OCI-LY3 (cell line): ENCODE measurements at regions not wholly inside any gene's neighbourhood (a gene's known extent, or its start where the extent isn't known, plus 50 kb on each side); places are given as distances from the start of the nearest gene placed in this dataset.

Source experiments
- H2AFZ ChIP-seq: fragments of 200-600, 300-600 bp; shearing (Covaris generic); 2 replicates; pipeline ENCODE4 v1.6.0; 2014; ENCODE audit warnings: antibody characterized with exemption, low read depth, low read length
- H3K27ac ChIP-seq: fragments of 200-600, 300-600 bp; sonication (generic); 2 replicates; pipeline ENCODE4 v1.5.1; 2014; ENCODE audit warnings: mild to moderate bottlenecking, low read length, moderate library complexity, mixed read lengths
- H3K27me3 ChIP-seq: fragments of 200-600, 300-600 bp; sonication (generic); 2 replicates; pipeline ENCODE4 v1.6.1; 2014; ENCODE audit warnings: low read depth, low read length, mixed read lengths
- H3K36me3 ChIP-seq: fragments of 200-600, 300-600 bp; sonication (generic); replicated peaks from 2 replicates; pipeline ENCODE3; 2014; ENCODE audit warnings: low read depth, low read length, mixed read lengths
- H3K4me1 ChIP-seq: fragments of 300-600, 200-600 bp; sonication (generic); 2 replicates; pipeline ENCODE4 v1.6.1; 2014; ENCODE audit warnings: low read length, mixed read lengths
- H3K4me2 ChIP-seq: fragments of 200-600, 300-600 bp; sonication (generic); 2 replicates; pipeline ENCODE4 v1.6.1; 2014; ENCODE audit warnings: low read length, mixed read lengths
- H3K4me3 ChIP-seq: fragments of 300-600, 200-600 bp; sonication (generic); 2 replicates; pipeline ENCODE4 v1.5.1; 2014; ENCODE audit warnings: antibody characterized with exemption, mild to moderate bottlenecking, low read length, moderate library complexity
- H3K79me2 ChIP-seq: fragments of 300-600, 200-600 bp; shearing (Covaris generic); 2 replicates; pipeline ENCODE4 v1.6.1; 2014; ENCODE audit warnings: mild to moderate bottlenecking, low read length, mixed read lengths
- H3K9ac ChIP-seq: fragments of 300-600, 200-600 bp; shearing (Covaris generic); 2 replicates; pipeline ENCODE4 v1.6.0; 2014; ENCODE audit warnings: mild to moderate bottlenecking, low read length, moderate library complexity
- H3K9me3 ChIP-seq: fragments of 200-600, 300-600 bp; shearing (Covaris generic); 2 replicates; pipeline ENCODE4 v1.6.1; 2014; ENCODE audit warnings: low read length, mixed read lengths; ENCODE audit not compliant: insufficient read depth
- H4K20me1 ChIP-seq: fragments of 200-600, 300-600 bp; sonication (generic); 2 replicates; pipeline ENCODE4 v1.6.1; 2016; ENCODE audit warnings: low read length, mixed read lengths; ENCODE audit not compliant: insufficient read depth
- CTCF ChIP-seq: fragments of 200-600, 300-600 bp; sonication (generic); IDR thresholded peaks from 2 replicates; pipeline ENCODE4 v1.5.1; 2014; ENCODE audit warnings: antibody characterized with exemption, low read length, low read depth
- EZH2phosphoT487 ChIP-seq: fragments of 200-600 bp; shearing (Covaris generic); IDR thresholded peaks from 2 replicates; pipeline ENCODE4 v1.6.1; 2018; ENCODE audit warnings: antibody characterized with exemption, mixed run types, low read depth

- TF ChIP-seq CTCF (no peak), EZH2phosphoT487 (no peak)
- H3K4me2 ChIP-seq: no peak overlapping the region
- H3K79me2 ChIP-seq: no peaks in the 10 kb centered on the region
- H4K20me1 ChIP-seq: no peaks in the 10 kb centered on the region
- no peak overlapping the region for H3K4me3 ChIP-seq
- no peaks in the 10 kb centered on the region for H3K36me3 ChIP-seq
- H2AFZ ChIP-seq: no peak overlapping the region
- H3K4me1 ChIP-seq: no peaks in the 10 kb centered on the region
- no peaks in the 10 kb centered on the region for H3K27me3 ChIP-seq
- H3K27ac ChIP-seq: no peak overlapping the region
- H3K9ac ChIP-seq: no peak overlapping the region
- H3K9me3 ChIP-seq: no peaks in the 10 kb centered on the region
These were observed 578.6 kb downstream of the RERGL start for GRCh38 chr12:17511369-17511768.

GRCh38 chr12:17507336-17507735 lies 582.7 kb downstream of the RERGL start:
- no peak overlapping the region for H3K4me2 ChIP-seq
- H3K36me3 ChIP-seq: no peaks in the 10 kb centered on the region
- H3K4me1 ChIP-seq: no peaks in the 10 kb centered on the region
- no peak overlapping the region for H3K4me3 ChIP-seq
- no peak for TF ChIP-seq EZH2phosphoT487
- no peak for TF ChIP-seq CTCF
- no peak overlapping the region; the same call in 1 of the 2 replicates for H2AFZ ChIP-seq
- H3K27me3 ChIP-seq: no peaks in the 10 kb centered on the region
- no peaks in the 10 kb centered on the region for H4K20me1 ChIP-seq
- H3K79me2 ChIP-seq: no peaks in the 10 kb centered on the region
- no peak overlapping the region for H3K9ac ChIP-seq
- H3K9me3 ChIP-seq: no peaks in the 10 kb centered on the region
- H3K27ac ChIP-seq: no peak overlapping the region

DNA sequence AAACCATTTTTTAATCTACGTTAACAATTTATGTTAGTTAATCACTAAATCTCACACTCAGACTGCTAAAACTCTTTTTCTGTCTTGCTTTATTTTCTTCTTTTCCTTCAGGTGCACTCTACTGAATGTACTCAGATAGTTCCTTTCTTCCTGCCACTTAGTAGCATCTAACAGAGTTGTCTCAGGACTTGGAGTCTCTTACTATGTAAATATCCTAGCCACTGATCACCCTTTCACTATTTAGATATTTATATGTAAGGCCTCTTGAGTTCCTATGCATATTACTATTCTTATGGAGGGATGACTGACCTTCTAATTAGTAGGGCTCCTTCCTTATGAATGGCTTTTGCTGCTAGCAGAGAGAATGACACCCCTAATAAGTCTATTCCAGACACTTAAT lies 586.3 kb downstream of the RERGL start:
- H3K9me3 ChIP-seq: no peaks in the 10 kb centered on the region
- no peaks in the 10 kb centered on the region for H3K36me3 ChIP-seq
- no peak overlapping the region for H2AFZ ChIP-seq
- no peak overlapping the region for H3K27ac ChIP-seq
- H3K27me3 ChIP-seq: no peaks in the 10 kb centered on the region
- H3K79me2 ChIP-seq: no peaks in the 10 kb centered on the region
- no peaks in the 10 kb centered on the region for H4K20me1 ChIP-seq
- TF ChIP-seq CTCF (no peak), EZH2phosphoT487 (no peak)
- no peak overlapping the region for H3K4me2 ChIP-seq
- H3K4me3 ChIP-seq: no peak overlapping the region
- no peaks in the 10 kb centered on the region for H3K4me1 ChIP-seq
- no peak overlapping the region for H3K9ac ChIP-seq

DNA sequence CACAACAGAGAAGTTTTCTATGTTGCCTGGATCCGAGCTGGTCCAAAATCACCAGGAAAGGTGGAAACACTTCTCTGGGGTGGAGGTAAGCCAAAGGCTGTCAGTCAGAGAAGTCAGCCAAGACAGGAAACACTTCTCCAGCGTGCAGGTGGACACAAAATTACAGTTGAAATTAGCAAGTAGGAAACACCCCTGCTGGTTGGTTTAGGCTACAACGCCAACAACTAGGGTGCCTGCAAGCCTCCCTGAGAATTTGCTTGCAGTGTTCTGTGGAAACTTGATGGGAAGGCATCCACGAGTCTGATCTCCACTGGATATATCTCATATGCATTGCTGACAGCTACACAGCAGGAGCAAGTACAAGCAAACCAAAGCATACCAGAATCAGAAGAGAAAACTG lies 600.5 kb downstream of the RERGL start:
- TF ChIP-seq EZH2phosphoT487 (no peak), CTCF (no peak)

More for the DNA sequence above, 600.5 kb downstream of the RERGL start:
- Histone ChIP-seq H3K9ac (no peak overlapping the region), H3K79me2 (no peaks in the 10 kb centered on the region), H3K27ac (no peak overlapping the region), H3K4me2 (no peak overlapping the region), H3K27me3 (no peaks in the 10 kb centered on the region), H3K9me3 (no peaks in the 10 kb centered on the region), H3K36me3 (no peaks in the 10 kb centered on the region), H3K4me1 (no peaks in the 10 kb centered on the region), H4K20me1 (no peaks in the 10 kb centered on the region), H3K4me3 (no peak overlapping the region), H2AFZ (no peak overlapping the region)
